SK-N-SH (cell line): ENCODE measurements at regions not wholly inside any gene's neighbourhood (a gene's known extent, or its start where the extent isn't known, plus 50 kb on each side); places are given as distances from the start of the nearest gene placed in this dataset.

Source experiments
- CTCF ChIA-PET: fragments of 300-600, 350-600 bp; formaldehyde crosslinking; extraction: SDS; loops from one replicate; lab custom pipeline; 2021; lab: Yijun Ruan, JAX
- POLR2A ChIA-PET: fragments of 350-600 bp; sonication (Branson Sonifier 250); formaldehyde crosslinking; extraction: SDS; loops from one replicate; lab custom pipeline; 2020; ENCODE audit warnings: antibody characterized with exemption, inconsistent platforms; lab: Yijun Ruan, JAX
- DNase-seq: peaks from one replicate; pipeline ENCODE4 v3.0.0; 2012
- H2AFZ ChIP-seq: fragments of 200-600 bp; sonication (generic); 2 replicates; pipeline ENCODE4 v1.8.1; 2016; ENCODE audit warnings: antibody characterized with exemption, mild to moderate bottlenecking, low read depth
- H3F3A ChIP-seq: fragments of 200-600 bp; sonication (generic); replicated peaks from 2 replicates; pipeline ENCODE3; 2016; ENCODE audit warnings: antibody characterized with exemption, mild to moderate bottlenecking; ENCODE audit not compliant: insufficient read depth
- H3K27ac ChIP-seq, 2 experiments: fragments of 200-500 bp in 1 of 2; fragments of 200-600 bp in 1 of 2; sonication (Bioruptor generic) in 1 of 2; sonication (generic), shearing (Covaris generic) in 1 of 2; 2 replicates each; pipeline versions ENCODE4 v1.5.1 to v1.6.1; 2014 to 2016; ENCODE audit warnings: low read depth in 2 of 2, inconsistent platforms in 1 of 2, low read length in 1 of 2, mild to moderate bottlenecking in 1 of 2, mixed read lengths in 1 of 2
- H3K27me3 ChIP-seq: fragments of 200-600 bp; sonication (generic), shearing (Covaris generic); 2 replicates; pipeline ENCODE4 v1.6.1; 2016; ENCODE audit warnings: mixed run types; ENCODE audit not compliant: insufficient read depth
- H3K36me3 ChIP-seq, 2 experiments: fragments of 200-500 bp in 1 of 2; fragments of 200-600 bp in 1 of 2; sonication (Bioruptor generic) in 1 of 2; sonication (generic) in 1 of 2; replicated peaks in 1 of 2; 2 replicates each; pipeline versions ENCODE3 to v1.5.1; 2014 to 2016; ENCODE audit warnings: low read length in 1 of 2, mild to moderate bottlenecking in 1 of 2; ENCODE audit not compliant: insufficient read depth in 2 of 2, control insufficient read depth in 1 of 2
- H3K4me1 ChIP-seq, 2 experiments: fragments of 200-500 bp in 1 of 2; fragments of 200-600 bp in 1 of 2; sonication (Bioruptor generic) in 1 of 2; sonication (generic), shearing (Covaris generic) in 1 of 2; 2 replicates each; pipeline versions ENCODE4 v1.5.1 to v1.6.1; 2014 to 2016; ENCODE audit warnings: low read depth in 1 of 2, low read length in 1 of 2, mixed run types in 1 of 2; ENCODE audit not compliant: insufficient read depth in 2 of 2, control insufficient read depth in 1 of 2
- H3K4me2 ChIP-seq: fragments of 200-600 bp; sonication (generic), shearing (Covaris generic); 2 replicates; pipeline ENCODE4 v1.6.1; 2017; ENCODE audit warnings: mixed run types
- H3K4me3 ChIP-seq, 2 experiments: fragments of 200-500 bp in 1 of 2; fragments of 200-600 bp in 1 of 2; sonication (Bioruptor generic) in 1 of 2; sonication (generic), shearing (Covaris generic) in 1 of 2; 2 replicates each; pipeline versions ENCODE4 v1.5.1 to v1.8.1; 2014 to 2016; ENCODE audit warnings: low read depth in 2 of 2, inconsistent platforms in 1 of 2, low read length in 1 of 2, mild to moderate bottlenecking in 1 of 2, mixed read lengths in 1 of 2, moderate library complexity in 1 of 2
- H3K79me2 ChIP-seq: fragments of 200-600 bp; sonication (generic); 2 replicates; pipeline ENCODE4 v1.8.1; 2017; ENCODE audit warnings: mild to moderate bottlenecking; ENCODE audit not compliant: insufficient read depth
- H3K9ac ChIP-seq: fragments of 200-600 bp; sonication (generic); 2 replicates; pipeline ENCODE4 v1.6.1; 2017; ENCODE audit warnings: mixed run types
- H3K9me2 ChIP-seq: fragments of 200-600 bp; sonication (generic); 2 replicates; pipeline ENCODE4 v1.6.1; 2017; ENCODE audit warnings: mixed run types
- H3K9me3 ChIP-seq: fragments of 200-600 bp; sonication (generic); 2 replicates; pipeline ENCODE4 v1.6.1; 2017; ENCODE audit warnings: mixed run types, mild to moderate bottlenecking, moderate library complexity
- H4K20me1 ChIP-seq: fragments of 200-600 bp; sonication (generic); 2 replicates; pipeline ENCODE4 v1.6.1; 2017; ENCODE audit warnings: mild to moderate bottlenecking, mixed run types; ENCODE audit not compliant: insufficient read depth
- CHD2 ChIP-seq: fragments of 150-350 bp; IDR thresholded peaks from 2 replicates; pipeline ENCODE4 v1.6.1; 2018; ENCODE audit warnings: low read length; ENCODE audit not compliant: partially characterized antibody
- ELF1 ChIP-seq: IDR thresholded peaks from 2 replicates; pipeline ENCODE4 v1.4.0; 2012
- EZH2phosphoT487 ChIP-seq: fragments of 200-600 bp; sonication (generic); IDR thresholded peaks from 2 replicates; pipeline ENCODE4 v1.6.1; 2017; ENCODE audit warnings: low read depth, mixed run types, mild to moderate bottlenecking, antibody characterized with exemption, moderate library complexity, borderline replicate concordance
- FOSL2 ChIP-seq: IDR thresholded peaks from 2 replicates; pipeline ENCODE4 v1.4.0; 2012; ENCODE audit warnings: low read depth, mild to moderate bottlenecking, moderate library complexity, borderline replicate concordance
- FOXJ3 ChIP-seq: sonication (generic); formaldehyde crosslinking; IDR thresholded peaks from 2 replicates; pipeline ENCODE4 v1.5.1; 2020; ENCODE audit warnings: mild to moderate bottlenecking, missing genetic modification reagents
- FOXM1 ChIP-seq: IDR thresholded peaks from 2 replicates; pipeline ENCODE4 v1.4.0; 2012; ENCODE audit warnings: low read depth, mild to moderate bottlenecking
- GABPA ChIP-seq: IDR thresholded peaks from 2 replicates; pipeline ENCODE4 v1.4.0; 2012; ENCODE audit warnings: low read depth, mild to moderate bottlenecking
- GATA2 ChIP-seq: sonication (generic); formaldehyde crosslinking; IDR thresholded peaks from 2 replicates; pipeline ENCODE4 v1.5.0; 2020; ENCODE audit warnings: mild to moderate bottlenecking, missing genetic modification reagents
- IRF3 ChIP-seq: fragments of 150-350 bp; IDR thresholded peaks from 2 replicates; pipeline ENCODE4 v1.6.1; 2016; ENCODE audit warnings: mild to moderate bottlenecking, low read depth, low read length
- JUND ChIP-seq: IDR thresholded peaks from 2 replicates; pipeline ENCODE4 v1.4.0; 2012
- NFIC ChIP-seq: IDR thresholded peaks from 2 replicates; pipeline ENCODE4 v1.4.0; 2012; ENCODE audit warnings: borderline replicate concordance
- NRF1 ChIP-seq: IDR thresholded peaks from 2 replicates; pipeline ENCODE4 v1.6.1; 2012; ENCODE audit warnings: low read depth, mild to moderate bottlenecking, low read length
- POLR2AphosphoS5 ChIP-seq: IDR thresholded peaks from 2 replicates; pipeline ENCODE4 v1.6.1; 2012; ENCODE audit warnings: low read depth, low read length
- RFX5 ChIP-seq: IDR thresholded peaks from 2 replicates; pipeline ENCODE4 v1.6.1; 2012; ENCODE audit warnings: mild to moderate bottlenecking, improper control_type of control experiment, low read length
- RXRA ChIP-seq: IDR thresholded peaks from 2 replicates; pipeline ENCODE4 v1.4.0; 2012; ENCODE audit warnings: low read depth, mild to moderate bottlenecking, borderline replicate concordance
- SMC3 ChIP-seq: IDR thresholded peaks from 2 replicates; pipeline ENCODE4 v1.6.1; 2012; ENCODE audit warnings: low read depth, low read length, improper control_type of control experiment
- TAF1 ChIP-seq: IDR thresholded peaks from 2 replicates; pipeline ENCODE4 v1.6.1; 2012; ENCODE audit warnings: low read depth, mild to moderate bottlenecking, low read length, moderate library complexity, borderline replicate concordance
- TCF12 ChIP-seq: IDR thresholded peaks from 2 replicates; pipeline ENCODE4 v1.4.0; 2012
- TEAD4 ChIP-seq: IDR thresholded peaks from 2 replicates; pipeline ENCODE4 v1.4.0; 2012; ENCODE audit warnings: mild to moderate bottlenecking, borderline replicate concordance; ENCODE audit not compliant: insufficient read depth
- USF1 ChIP-seq: IDR thresholded peaks from 2 replicates; pipeline ENCODE4 v1.4.0; 2012; ENCODE audit warnings: low read depth, borderline replicate concordance
- USF2 ChIP-seq: fragments of 150-350 bp; IDR thresholded peaks from 2 replicates; pipeline ENCODE4 v1.6.1; 2017; ENCODE audit warnings: antibody characterized with exemption, low read length, low read depth, borderline replicate concordance
- YY1 ChIP-seq: IDR thresholded peaks from 2 replicates; pipeline ENCODE4 v1.4.0; 2012; ENCODE audit warnings: low read depth, mild to moderate bottlenecking
- WGBS: methylation state at CpG from one replicate; pipeline ENCODE4 v1.1.6; 2017; ENCODE audit warnings: low lambda C conversion rate; 5-methylcytosine and 5-hydroxymethylcytosine counted together

- TF ChIP-seq USF1 (no peak), FOXJ3 (CRISPR knock-in tag) (no peak), ELF1 (no peak), FOXM1 (no peak), RXRA (no peak), GATA2 (CRISPR knock-in tag) (no peak), EZH2phosphoT487 (no peak), NRF1 (no peak), NFIC (no peak), TEAD4 (no peak), TAF1 (no peak), SMC3 (no peak)
Observed at GRCh38 chr5:109964136-109964535, 274.4 kb downstream of the MAN2A1 start (continued).

- Histone ChIP-seq H3F3A (no peaks in the 10 kb centered on the region), H3K27ac (no peak overlapping the region), H3K4me2 (no peak overlapping the region), H3K4me1 (no peaks in the 10 kb centered on the region), H3K4me3 (no peak overlapping the region), H2AFZ (no peak overlapping the region), H3K27me3 (no peaks in the 10 kb centered on the region), H3K36me3 (no peaks in the 10 kb centered on the region), H3K9ac (no peak overlapping the region), H3K79me2 (no peaks in the 10 kb centered on the region), H3K9me3 (no peaks in the 10 kb centered on the region), H4K20me1 (no peaks in the 10 kb centered on the region), H3K9me2 (no peaks in the 10 kb centered on the region)
- no peak for TF ChIP-seq SMC3
- TF ChIP-seq USF2 = no peak
- TF ChIP-seq EZH2phosphoT487 = no peak
- TF ChIP-seq YY1 = no peak
- no peak for TF ChIP-seq RFX5
- no peak for TF ChIP-seq FOXM1
- no peak for TF ChIP-seq USF1
- TF ChIP-seq POLR2AphosphoS5 = no peak
- TF ChIP-seq TCF12 = no peak
- no peak for TF ChIP-seq IRF3
- no peak for TF ChIP-seq JUND
- no peak for TF ChIP-seq CHD2
- no peak for TF ChIP-seq FOSL2
- no peak for TF ChIP-seq TAF1
- TF ChIP-seq GABPA = no peak
- CTCF ChIA-PET = no interaction called here
- POLR2A ChIA-PET = no interaction called here
- WGBS = 60% methylated on average over 3 of the region's 3 CpGs
- no peak for DNase-seq
Observed at GRCh38 chr5:109965634-109966033, 275.9 kb downstream of the MAN2A1 start.
